GM12874 (cell line): ENCODE measurements at regions not wholly inside any gene's neighbourhood (a gene's known extent, or its start where the extent isn't known, plus 50 kb on each side); places are given as distances from the start of the nearest gene placed in this dataset.

Experiments used
- TF ChIP-seq, protein P1 (sequence below): IDR thresholded peaks from 2 replicates; pipeline ENCODE4 v1.5.1; 2011; ENCODE audit warnings: low read depth, mild to moderate bottlenecking, control low read depth, low read length, moderate library complexity; ENCODE audit not compliant: insufficient read depth

DNA sequence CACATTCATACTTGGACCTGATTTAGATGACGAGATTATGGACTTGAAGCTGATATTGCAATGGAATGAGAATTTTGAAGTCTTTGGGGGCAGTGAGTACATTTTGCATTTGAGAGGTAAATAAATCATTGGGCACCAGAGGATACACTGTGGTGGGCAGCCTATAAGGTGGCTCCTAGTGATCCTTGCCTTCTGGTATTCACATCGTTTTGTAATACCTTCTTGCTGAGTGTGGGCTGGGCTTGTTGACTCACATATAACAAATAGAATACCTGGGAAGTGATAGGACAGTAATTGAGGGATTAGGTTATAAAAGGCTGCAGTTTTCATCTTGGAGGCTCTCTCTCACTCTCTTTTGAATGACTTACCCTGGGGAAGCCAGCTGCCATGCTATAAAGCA, 605.5 kb upstream of the KCNMB2 start:
- TF ChIP-seq, protein P1, sequence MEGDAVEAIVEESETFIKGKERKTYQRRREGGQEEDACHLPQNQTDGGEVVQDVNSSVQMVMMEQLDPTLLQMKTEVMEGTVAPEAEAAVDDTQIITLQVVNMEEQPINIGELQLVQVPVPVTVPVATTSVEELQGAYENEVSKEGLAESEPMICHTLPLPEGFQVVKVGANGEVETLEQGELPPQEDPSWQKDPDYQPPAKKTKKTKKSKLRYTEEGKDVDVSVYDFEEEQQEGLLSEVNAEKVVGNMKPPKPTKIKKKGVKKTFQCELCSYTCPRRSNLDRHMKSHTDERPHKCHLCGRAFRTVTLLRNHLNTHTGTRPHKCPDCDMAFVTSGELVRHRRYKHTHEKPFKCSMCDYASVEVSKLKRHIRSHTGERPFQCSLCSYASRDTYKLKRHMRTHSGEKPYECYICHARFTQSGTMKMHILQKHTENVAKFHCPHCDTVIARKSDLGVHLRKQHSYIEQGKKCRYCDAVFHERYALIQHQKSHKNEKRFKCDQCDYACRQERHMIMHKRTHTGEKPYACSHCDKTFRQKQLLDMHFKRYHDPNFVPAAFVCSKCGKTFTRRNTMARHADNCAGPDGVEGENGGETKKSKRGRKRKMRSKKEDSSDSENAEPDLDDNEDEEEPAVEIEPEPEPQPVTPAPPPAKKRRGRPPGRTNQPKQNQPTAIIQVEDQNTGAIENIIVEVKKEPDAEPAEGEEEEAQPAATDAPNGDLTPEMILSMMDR = no peak

GRCh38 chr3:177931346-177931745, 604.9 kb upstream of the KCNMB2 start:
- TF ChIP-seq, protein P1 = no peak

DNA sequence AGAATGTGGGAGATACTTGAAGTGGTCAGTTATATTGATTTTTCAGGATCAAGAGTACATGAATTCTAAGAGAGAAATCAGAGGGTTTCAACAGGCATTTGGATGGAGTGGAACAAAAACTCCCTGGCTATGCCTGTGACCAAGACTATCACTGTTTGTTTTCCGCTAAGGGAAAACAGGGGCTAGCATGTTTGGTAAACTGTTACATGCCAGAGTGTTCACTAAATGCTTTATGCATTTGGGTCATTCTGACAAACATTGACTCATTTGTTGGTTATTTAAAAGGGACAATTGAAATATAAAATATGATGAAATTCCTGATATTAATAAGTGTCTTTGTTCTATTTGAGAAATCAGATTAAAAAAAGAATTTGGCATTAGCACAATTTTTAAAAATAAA, 603.9 kb upstream of the KCNMB2 start:
- TF ChIP-seq, protein P1 = no peak

DNA sequence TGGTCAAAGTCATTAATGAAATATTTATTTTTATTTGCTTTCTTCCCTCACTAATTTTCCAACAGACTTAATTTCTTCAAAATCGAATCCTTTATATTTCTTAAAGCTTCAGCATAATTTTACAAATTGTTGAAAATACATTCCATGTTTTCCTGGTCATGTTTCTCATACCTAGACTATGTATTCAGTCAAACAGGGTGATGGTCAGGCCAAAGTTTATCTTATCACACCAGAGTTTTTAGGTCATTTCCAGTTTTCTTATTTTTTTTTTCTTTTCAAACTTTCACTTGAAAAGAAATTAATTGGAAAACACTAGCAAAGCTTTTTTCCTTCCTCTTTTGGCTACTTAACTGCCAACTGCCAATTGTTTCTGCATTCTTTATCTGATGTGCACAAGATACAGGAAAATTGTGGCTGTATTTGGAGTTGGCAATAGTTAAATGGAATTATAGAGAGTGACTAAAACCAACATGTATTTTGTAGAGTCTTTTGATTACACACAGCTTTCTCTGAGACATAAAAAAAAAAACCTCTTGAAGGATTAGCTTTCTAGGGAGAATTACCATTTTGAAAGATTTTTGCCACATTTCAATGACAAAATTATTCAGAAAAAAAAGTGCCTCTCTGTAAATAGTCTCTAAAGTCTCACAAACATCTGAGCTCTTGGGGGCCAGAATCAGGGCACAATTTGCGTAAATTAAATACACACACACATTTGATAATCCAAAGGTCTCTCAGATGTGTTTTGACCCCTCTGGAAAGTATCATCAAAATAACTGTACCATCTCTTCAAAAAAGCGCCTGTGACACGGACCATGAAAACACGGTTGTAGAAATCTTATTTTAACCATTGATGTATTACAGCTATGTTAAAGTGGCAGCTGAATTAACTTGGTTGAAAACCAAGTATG, 603.2 kb upstream of the KCNMB2 start:
- TF ChIP-seq, protein P1 = no peak

DNA sequence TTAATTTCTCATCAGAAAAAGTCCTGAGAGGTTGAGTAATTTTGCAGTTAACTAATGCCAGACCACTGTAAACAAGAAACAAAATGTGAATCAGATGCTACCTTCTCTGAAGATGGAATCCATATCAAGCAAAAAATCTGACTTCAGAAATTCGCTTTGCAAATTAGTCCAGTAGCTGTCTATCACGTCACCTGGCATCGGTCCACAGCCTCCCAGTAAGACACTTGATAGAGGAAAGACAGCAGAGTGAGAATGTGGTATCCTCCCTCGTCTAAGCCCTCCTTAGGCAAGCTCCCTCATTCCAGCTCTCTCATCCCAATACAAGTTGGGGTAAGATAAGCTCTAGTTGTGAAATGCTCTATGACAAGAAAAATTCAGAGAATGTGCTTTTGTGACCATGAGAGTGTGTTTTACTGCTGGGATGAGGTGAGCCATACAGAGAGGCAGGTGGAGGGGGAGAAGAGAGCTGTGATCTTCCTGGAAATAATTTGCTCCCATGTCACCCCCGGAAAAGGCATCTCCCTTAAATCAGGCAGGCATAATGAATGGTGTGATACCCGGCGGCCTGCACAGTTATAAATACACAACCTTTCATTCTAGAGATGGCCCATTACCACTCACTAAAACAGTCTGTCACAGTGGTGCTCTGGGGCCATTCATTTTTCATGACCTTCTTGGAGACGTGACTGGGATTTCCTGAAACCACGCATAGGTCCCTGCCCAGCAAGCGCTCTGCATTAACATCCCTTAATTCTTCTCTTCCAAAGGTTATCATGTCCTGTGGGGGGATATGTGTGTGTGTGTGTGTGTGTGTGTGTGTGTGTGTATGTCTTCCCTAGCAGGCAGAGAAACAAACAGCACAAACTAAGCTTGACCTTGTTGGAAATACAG, 602.0 kb upstream of the KCNMB2 start:
- TF ChIP-seq, protein P1 = no peak

- TF ChIP-seq, protein P1 = no peak
Measured at GRCh38 chr3:177935047-177935446, 601.2 kb upstream of the KCNMB2 start.

GRCh38 chr3:177936721-177937120, 599.5 kb upstream of the KCNMB2 start:
- TF ChIP-seq, protein P1 = no peak
